Vagina (tissue), 2 donors: ENCODE measurements at regions not wholly inside any gene's neighbourhood (a gene's known extent, or its start where the extent isn't known, plus 50 kb on each side); places are given as distances from the start of the nearest gene placed in this dataset. TPM values are rescaled to one million over a fixed set of nuclear protein-coding genes. Genes with fewer than 3 reads are reported as not detected.

Experiments used
- DNase-seq, 2 donors: peaks; one replicate each; pipeline ENCODE4 v3.0.0-alpha.2; 2017; ENCODE audit errors: extremely low spot score in 2 of 2
- H3K27ac ChIP-seq: fragments of 200-600 bp; sonication (generic); one replicate; pipeline ENCODE4 v1.5.1; 2019
- H3K27me3 ChIP-seq: fragments of 200-600 bp; sonication (generic); one replicate; pipeline ENCODE4 v1.5.1; 2019
- H3K36me3 ChIP-seq, 2 donors: fragments of 200-600 bp; sonication (generic); one replicate each; pipeline ENCODE4 v1.5.1; 2017 to 2019
- H3K4me1 ChIP-seq: fragments of 200-600 bp; sonication (generic); one replicate; pipeline ENCODE4 v1.5.1; 2019
- H3K4me3 ChIP-seq, 2 donors: fragments of 200-600 bp; sonication (generic); 1 replicate in 1 of 2; 2 replicates in 1 of 2; pipeline ENCODE4 v1.5.1; 2016 to 2019
- H3K9me3 ChIP-seq: fragments of 200-600 bp; sonication (generic); one replicate; pipeline ENCODE4 v1.5.1; 2019
- CTCF ChIP-seq, 3 experiments: fragments of 450-650 bp in 2 of 3; fragments of 200-600 bp in 1 of 3; sonication (generic) in 1 of 3; IDR thresholded peaks; one replicate each; pipeline ENCODE4 v1.5.1; 2017 to 2019; ENCODE audit warnings: antibody characterized with exemption in 3 of 3, mild to moderate bottlenecking in 2 of 3, moderate library complexity in 2 of 3
- POLR2A ChIP-seq, 2 donors: fragments of 450-650 bp; IDR thresholded peaks; one replicate each; pipeline ENCODE4 v1.6.1; 2017; ENCODE audit warnings: antibody characterized with exemption in 2 of 2, mild to moderate bottlenecking in 2 of 2, moderate library complexity in 2 of 2
- POLR2AphosphoS5 ChIP-seq, 2 donors: sonication (generic); formaldehyde crosslinking; IDR thresholded peaks; one replicate each; pipeline ENCODE4 v1.9.0; 2017; ENCODE audit warnings: antibody characterized with exemption in 2 of 2, mild to moderate bottlenecking in 2 of 2, low read depth in 1 of 2; ENCODE audit not compliant: insufficient read depth in 1 of 2
- intact Hi-C: fragments of 100-400 bp; cut with DNase I; formaldehyde crosslinking; loops from one replicate; pipeline ENCODE4 v1.15.1; 2023
- microRNA-seq: library from miRNA; unstranded; fragments of <30 nt; microRNA quantifications from one replicate; pipeline ENCODE4, GENCODE V29; 2017; ENCODE audit warnings: borderline number of aligned reads, borderline replicate concordance
- small RNA-seq: library from RNA; depleted of rRNA; stranded (forward); fragments of <200 nt; gene quantifications from one replicate; pipeline ENCODE3, GENCODE V24; 2016

GRCh38 chr13:44322928-44323327 is 50.7 kb upstream of the SERP2 start:
- H3K27me3 ChIP-seq = no peaks in the 10 kb centered on the region
- TF ChIP-seq POLR2AphosphoS5 (IDR thresholded peaks at IDR 0.05; ENCODE audit: insufficient read depth in 1 of 2, low read depth in 1 of 2) (peak in 1 of 2 donors; percentile 47), POLR2A (IDR thresholded peaks at IDR 0.05) (no peak), CTCF (IDR thresholded peaks at IDR 0.05) (no peak)
- intact Hi-C loops = no loop called here
- no peaks in the 10 kb centered on the region for H3K36me3 ChIP-seq
- H3K9me3 ChIP-seq = no peaks in the 10 kb centered on the region
- no peaks in the 10 kb centered on the region for H3K4me1 ChIP-seq
- peak; percentile 40 to 49 for DNase-seq
- H3K27ac ChIP-seq = no peak overlapping the region
- no peak overlapping the region for H3K4me3 ChIP-seq

GRCh38 chr13:44323754-44324153 is 49.9 kb upstream of the SERP2 start:
- Histone ChIP-seq H3K4me1 (no peaks in the 10 kb centered on the region), H3K27me3 (no peaks in the 10 kb centered on the region), H3K36me3 (no peaks in the 10 kb centered on the region), H3K4me3 (no peak overlapping the region), H3K9me3 (no peaks in the 10 kb centered on the region), H3K27ac (no peak overlapping the region)
- TF ChIP-seq CTCF (IDR thresholded peaks at IDR 0.05) (no peak), POLR2AphosphoS5 (IDR thresholded peaks at IDR 0.05; ENCODE audit: insufficient read depth in 1 of 2, low read depth in 1 of 2) (no peak), POLR2A (IDR thresholded peaks at IDR 0.05) (no peak)
- DNase-seq = no peak
- intact Hi-C loops = no loop called here

Small RNA genes in the stretch of these regions (microRNA-seq; reads per million reads assigned to microRNA genes)
- gene MIR8079 = not detected

Small RNA genes in the stretch of these regions (small RNA-seq; reads per million reads assigned to genes)
- gene MIR8079 = not detected
